SK-N-SH treated with all-trans-retinoic acid at 6 μM for 48 hours (cell line): ENCODE measurements at regions not wholly inside any gene's neighbourhood (a gene's known extent, or its start where the extent isn't known, plus 50 kb on each side); places are given as distances from the start of the nearest gene placed in this dataset.

Experiments
- ATAC-seq: fragments of 200-7000 bp; cut with Tn5 transposase; 3 replicates; pipeline ENCODE4 v1.9.1; 2020; ENCODE audit warnings: mild to moderate bottlenecking, moderate library complexity
- ARNTL ChIP-seq: fragments of 450-650 bp; formaldehyde crosslinking; IDR thresholded peaks from 2 replicates; pipeline ENCODE4 v1.5.0; 2020; ENCODE audit warnings: low read depth, mild to moderate bottlenecking, moderate library complexity, borderline replicate concordance
- BACH2 ChIP-seq: fragments of 250-450 bp; sonication (Bioruptor Pico); IDR thresholded peaks from 2 replicates; pipeline ENCODE4 v1.9.0; 2021; ENCODE audit warnings: mild to moderate bottlenecking, borderline replicate concordance
- CREB5 ChIP-seq: fragments of 250-450 bp; sonication (Bioruptor Pico); IDR thresholded peaks from 2 replicates; pipeline ENCODE4 v1.5.1; 2020; ENCODE audit warnings: low read depth, mild to moderate bottlenecking, moderate library complexity
- CSDC2 ChIP-seq: fragments of 250-450 bp; sonication (Bioruptor Pico); IDR thresholded peaks from 2 replicates; pipeline ENCODE4 v1.5.0; 2020; ENCODE audit warnings: mild to moderate bottlenecking, moderate library complexity
- CSRNP3 ChIP-seq: fragments of 250-450 bp; sonication (Bioruptor Pico); IDR thresholded peaks from 2 replicates; pipeline ENCODE4 v1.5.1; 2021; ENCODE audit warnings: mild to moderate bottlenecking, moderate library complexity
- ESRRG ChIP-seq: fragments of 250-450 bp; sonication (Bioruptor Pico); IDR thresholded peaks from 2 replicates; pipeline ENCODE4 v1.6.1; 2021; ENCODE audit warnings: mild to moderate bottlenecking
- GLIS3 ChIP-seq: fragments of 250-450 bp; sonication (Bioruptor Pico); IDR thresholded peaks from 2 replicates; pipeline ENCODE4 v1.5.0; 2020; ENCODE audit warnings: mild to moderate bottlenecking, moderate library complexity
- ISL1 ChIP-seq: fragments of 250-450 bp; sonication (Bioruptor Pico); IDR thresholded peaks from 2 replicates; pipeline ENCODE4 v2.1.2; 2022; ENCODE audit warnings: mild to moderate bottlenecking, moderate library complexity
- OSR1 ChIP-seq: fragments of 250-450 bp; sonication (Bioruptor Pico); IDR thresholded peaks from 2 replicates; pipeline ENCODE4 v1.8.0; 2022; ENCODE audit warnings: moderate library complexity, mild to moderate bottlenecking, inconsistent platforms
- PATZ1 ChIP-seq: fragments of 250-450 bp; sonication (Bioruptor Pico); IDR thresholded peaks from 2 replicates; pipeline ENCODE4 v1.8.0; 2020; ENCODE audit warnings: mild to moderate bottlenecking, moderate library complexity, borderline replicate concordance
- POU6F1 ChIP-seq: fragments of 250-450 bp; sonication (Bioruptor Pico); IDR thresholded peaks from 2 replicates; pipeline ENCODE4 v1.8.0; 2021; ENCODE audit warnings: low read depth, mild to moderate bottlenecking, moderate library complexity, borderline replicate concordance
- PPARA ChIP-seq: fragments of 250-450 bp; sonication (Bioruptor Pico); IDR thresholded peaks from 2 replicates; pipeline ENCODE4 v1.5.0; 2020; ENCODE audit warnings: mild to moderate bottlenecking, borderline replicate concordance
- RARB ChIP-seq: fragments of 250-450 bp; sonication (Bioruptor Pico); IDR thresholded peaks from 2 replicates; pipeline ENCODE4 v1.8.0; 2021; ENCODE audit warnings: mild to moderate bottlenecking, moderate library complexity
- SNAI2 ChIP-seq: fragments of 250-450 bp; sonication (Bioruptor Pico); IDR thresholded peaks from 2 replicates; pipeline ENCODE4 v1.5.0; 2020; ENCODE audit warnings: mild to moderate bottlenecking, moderate library complexity
- TOX ChIP-seq: fragments of 250-450 bp; sonication (Bioruptor Pico); IDR thresholded peaks from 2 replicates; pipeline ENCODE4 v1.8.0; 2021; ENCODE audit warnings: mild to moderate bottlenecking, moderate library complexity, borderline replicate concordance
- TSHZ2 ChIP-seq: fragments of 250-450 bp; sonication (Bioruptor Pico); IDR thresholded peaks from 2 replicates; pipeline ENCODE4 v1.5.0; 2020; ENCODE audit warnings: mild to moderate bottlenecking, moderate library complexity
- ZC3H10 ChIP-seq: fragments of 250-450 bp; sonication (Bioruptor Pico); IDR thresholded peaks from 2 replicates; pipeline ENCODE4 v1.5.1; 2021; ENCODE audit warnings: mild to moderate bottlenecking, moderate library complexity
- ZFP3 ChIP-seq: fragments of 250-450 bp; sonication (Bioruptor Pico); IDR thresholded peaks from 2 replicates; pipeline ENCODE4 v1.5.0; 2020; ENCODE audit warnings: mild to moderate bottlenecking, moderate library complexity
- ZFP30 ChIP-seq: fragments of 450-650 bp; formaldehyde crosslinking; IDR thresholded peaks from 2 replicates; pipeline ENCODE4 v1.5.0; 2022; ENCODE audit warnings: mild to moderate bottlenecking, moderate library complexity
- ZNF565 ChIP-seq: fragments of 450-650 bp; formaldehyde crosslinking; conservative IDR thresholded peaks from 2 replicates; pipeline ENCODE4 v1.5.0; 2020; ENCODE audit warnings: low read depth, mild to moderate bottlenecking, moderate library complexity
- ZNF70 ChIP-seq: fragments of 450-650 bp; formaldehyde crosslinking; IDR thresholded peaks from 2 replicates; pipeline ENCODE4 v1.5.0; 2020; ENCODE audit warnings: mild to moderate bottlenecking, moderate library complexity
- ZNF8 ChIP-seq: fragments of 450-650 bp; formaldehyde crosslinking; IDR thresholded peaks from 2 replicates; pipeline ENCODE4 v1.5.0; 2020; ENCODE audit warnings: mild to moderate bottlenecking, moderate library complexity

GRCh38 chr2:128371648-128372345 is 53.1 kb upstream of the HS6ST1 start:
- ATAC-seq = no peak
- TF ChIP-seq ZFP30 (CRISPR knock-in tag) = no peak
- TF ChIP-seq ZFP3 (CRISPR knock-in tag) = no peak
- no peak for TF ChIP-seq ISL1 (CRISPR knock-in tag)
- no peak for TF ChIP-seq POU6F1 (CRISPR knock-in tag)
- no peak for TF ChIP-seq ZC3H10 (CRISPR knock-in tag)
- TF ChIP-seq ESRRG = no peak
- no peak for TF ChIP-seq OSR1
- TF ChIP-seq ZNF70 (CRISPR knock-in tag) = no peak
- TF ChIP-seq ZNF8 (CRISPR knock-in tag) = no peak
- TF ChIP-seq CSRNP3 (CRISPR knock-in tag) = no peak
- TF ChIP-seq TSHZ2 = no peak
- no peak for TF ChIP-seq ARNTL (CRISPR knock-in tag)
- TF ChIP-seq CSDC2 = no peak
- TF ChIP-seq SNAI2 (CRISPR knock-in tag) = no peak
- no peak for TF ChIP-seq PATZ1 (CRISPR knock-in tag)
- TF ChIP-seq CREB5 = no peak
- TF ChIP-seq TOX (CRISPR knock-in tag) = no peak
- TF ChIP-seq BACH2 (CRISPR knock-in tag) = no peak

GRCh38 chr2:128372621-128373341 is 54.1 kb upstream of the HS6ST1 start:
- ATAC-seq = no peak
- TF ChIP-seq TOX (CRISPR knock-in tag) (no peak), ZNF565 (CRISPR knock-in tag) (no peak), PPARA (CRISPR knock-in tag) (no peak), RARB (no peak), BACH2 (CRISPR knock-in tag) (no peak), ZFP3 (CRISPR knock-in tag) (no peak), GLIS3 (CRISPR knock-in tag) (no peak)
